Subcutaneous abdominal adipose tissue (tissue), 5 donors: ENCODE measurements at regions not wholly inside any gene's neighbourhood (a gene's known extent, or its start where the extent isn't known, plus 50 kb on each side); places are given as distances from the start of the nearest gene placed in this dataset.

Experiments
- H3K27ac ChIP-seq: one replicate; pipeline ENCODE4 v1.7.0; 2013; ENCODE audit warnings: low read depth, mild to moderate bottlenecking, inconsistent platforms, low read length, moderate library complexity
- H3K27me3 ChIP-seq, 5 donors: one replicate each; pipeline ENCODE4 v1.7.0; 2013; ENCODE audit warnings: low read length in 5 of 5, inconsistent platforms in 1 of 5; ENCODE audit not compliant: control insufficient read depth in 5 of 5, insufficient read depth in 4 of 5
- H3K36me3 ChIP-seq, 5 donors: one replicate each; pipeline ENCODE4 v1.7.0; 2013; ENCODE audit warnings: low read length in 5 of 5; ENCODE audit not compliant: control insufficient read depth in 5 of 5, insufficient read depth in 5 of 5
- H3K4me1 ChIP-seq, 5 donors: one replicate each; pipeline ENCODE4 v1.7.0; 2013; ENCODE audit warnings: low read length in 5 of 5, mild to moderate bottlenecking in 3 of 5, moderate library complexity in 1 of 5; ENCODE audit not compliant: control insufficient read depth in 5 of 5, insufficient read depth in 5 of 5
- H3K4me3 ChIP-seq, 5 donors: one replicate each; pipeline ENCODE4 v1.7.0; 2013; ENCODE audit warnings: low read length in 5 of 5, low read depth in 1 of 5
- H3K9ac ChIP-seq, 5 donors: one replicate each; pipeline ENCODE4 v1.7.0; 2013; ENCODE audit warnings: low read length in 5 of 5, mild to moderate bottlenecking in 4 of 5, moderate library complexity in 3 of 5
- H3K9me3 ChIP-seq, 5 donors: one replicate each; pipeline ENCODE4 v1.7.0; 2013; ENCODE audit warnings: low read length in 5 of 5; ENCODE audit not compliant: control insufficient read depth in 5 of 5
- donor health status: healthy.
- donor health status: healthy.
- donor health status: healthy.
- donor health status: healthy.
- donor health status: healthy.

DNA sequence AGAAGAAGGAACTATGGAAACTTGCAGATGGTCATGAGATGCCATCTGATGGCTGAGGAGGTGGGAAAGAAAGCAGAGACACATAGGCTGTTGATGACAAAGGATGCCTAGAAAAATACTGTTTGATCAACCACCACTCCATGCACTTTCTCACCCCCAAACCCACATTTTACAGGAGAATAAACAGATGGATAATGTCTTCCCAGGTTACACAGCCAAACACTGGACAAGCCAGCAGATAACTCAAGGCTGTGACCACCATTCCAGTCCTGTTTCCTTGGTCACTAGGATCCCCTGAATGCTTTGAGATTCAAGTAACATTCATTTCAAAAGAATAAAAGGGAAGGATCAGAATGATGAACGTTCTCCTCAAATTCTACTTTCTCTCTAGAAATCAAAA lies 733.0 kb upstream of the SOX11 start:
- no peaks in the 10 kb centered on the region for H3K36me3 ChIP-seq

DNA sequence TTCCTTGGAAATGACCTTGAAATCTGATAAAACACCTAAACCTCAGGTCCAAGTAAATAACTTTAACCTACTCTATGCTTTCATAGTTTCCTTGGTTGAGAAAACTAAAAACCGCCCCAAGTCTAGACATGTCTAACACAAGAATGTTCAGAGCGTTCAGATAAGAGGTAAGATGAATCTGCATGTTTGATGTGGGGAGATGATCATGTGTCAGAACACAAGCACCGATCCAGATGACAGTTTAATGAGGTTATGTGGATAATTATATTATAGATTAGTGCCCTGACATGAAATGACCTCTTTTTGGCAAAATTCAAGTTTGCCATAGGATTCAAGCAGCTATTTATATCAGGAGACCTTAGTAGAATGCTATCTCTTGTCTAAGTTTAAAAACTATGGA lies 729.8 kb upstream of the SOX11 start:
- Histone ChIP-seq H3K4me3 (no peak overlapping the region), H3K27ac (no peak overlapping the region), H3K27me3 (peaks cover 0 to 3% (median 0%) of the 10 kb centered on the region in 5 donors), H3K9ac (no peak overlapping the region), H3K36me3 (no peaks in the 10 kb centered on the region), H3K4me1 (no peaks in the 10 kb centered on the region), H3K9me3 (no peaks in the 10 kb centered on the region)

More for the DNA sequence above, 733.0 kb upstream of the SOX11 start:
- Histone ChIP-seq H3K9ac (no peak overlapping the region), H3K4me3 (no peak overlapping the region), H3K27ac (no peak overlapping the region), H3K4me1 (no peaks in the 10 kb centered on the region), H3K27me3 (peaks cover 0 to 6% (median 0%) of the 10 kb centered on the region in 5 donors), H3K9me3 (no peaks in the 10 kb centered on the region)

DNA sequence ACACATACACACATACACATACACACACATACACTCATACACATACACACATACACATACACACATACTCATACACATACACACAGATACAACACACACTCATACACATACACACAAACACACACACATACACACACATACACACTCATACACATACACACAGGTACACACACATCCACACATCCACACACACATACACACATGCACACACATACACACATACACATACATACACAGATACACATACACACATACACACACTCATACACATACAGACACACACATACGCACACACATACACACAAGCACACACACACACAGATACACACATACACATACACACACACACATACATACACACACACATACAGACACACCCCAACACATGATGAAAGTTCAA lies 729.1 kb upstream of the SOX11 start:
- H3K9ac ChIP-seq = no peak overlapping the region
- H3K4me3 ChIP-seq = no peak overlapping the region
- peaks cover 0 to 3% (median 0%) of the 10 kb centered on the region in 5 donors for H3K27me3 ChIP-seq
- H3K36me3 ChIP-seq = no peaks in the 10 kb centered on the region
- no peaks in the 10 kb centered on the region for H3K9me3 ChIP-seq
- H3K27ac ChIP-seq = no peak overlapping the region
- H3K4me1 ChIP-seq = no peaks in the 10 kb centered on the region

DNA sequence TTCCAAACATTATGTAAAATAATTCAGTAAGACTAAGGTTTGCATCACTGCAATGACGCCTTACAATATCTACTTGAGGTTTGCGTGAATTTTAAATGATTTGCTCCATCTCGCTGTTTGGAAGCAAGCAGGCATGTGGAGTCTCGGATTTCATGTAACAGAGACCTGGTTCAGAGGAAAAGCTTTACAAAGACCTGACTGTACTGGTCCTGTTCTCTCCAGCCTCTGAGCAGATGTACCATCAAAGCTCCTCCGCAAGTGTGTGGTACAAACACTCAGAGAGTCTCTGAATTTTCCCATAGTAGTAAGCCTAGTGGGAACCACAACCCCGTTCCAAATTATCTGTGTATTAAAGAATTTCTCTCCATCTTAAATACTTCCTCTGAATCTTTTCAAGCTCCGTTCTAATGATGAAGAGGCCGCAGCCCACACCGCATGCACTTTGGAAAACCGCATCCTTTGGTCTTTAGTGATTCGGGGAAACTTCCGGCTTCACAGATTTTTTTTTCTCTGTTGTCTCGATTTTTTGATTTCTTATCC lies 728.1 kb upstream of the SOX11 start:
- Histone ChIP-seq H3K9me3 (no peaks in the 10 kb centered on the region), H3K4me1 (no peaks in the 10 kb centered on the region), H3K4me3 (no peak overlapping the region), H3K27me3 (peaks cover 0 to 3% (median 0%) of the 10 kb centered on the region in 5 donors), H3K27ac (no peak overlapping the region), H3K36me3 (no peaks in the 10 kb centered on the region), H3K9ac (no peak overlapping the region)

DNA sequence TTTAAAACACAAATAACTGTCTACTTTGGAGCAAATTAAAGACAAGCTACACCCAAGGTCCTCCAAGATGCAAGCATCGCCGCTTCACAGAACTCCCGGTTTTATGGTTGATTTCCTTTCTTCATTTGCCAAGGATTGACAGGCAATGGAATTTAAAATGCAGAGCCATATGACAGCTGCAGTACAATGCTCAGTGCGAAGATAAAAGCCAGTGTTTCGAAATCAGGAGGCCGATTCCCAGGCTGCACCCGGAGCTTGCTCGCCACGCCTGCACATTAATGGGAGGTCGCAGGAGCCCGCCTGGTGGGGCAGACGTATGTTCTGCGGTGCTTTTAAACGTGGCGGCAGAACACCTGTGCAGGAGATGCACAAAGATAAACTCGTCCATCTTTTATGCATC lies 727.6 kb upstream of the SOX11 start:
- H3K36me3 ChIP-seq = no peaks in the 10 kb centered on the region
- no peaks in the 10 kb centered on the region for H3K9me3 ChIP-seq
- peaks cover 0 to 3% (median 0%) of the 10 kb centered on the region in 5 donors for H3K27me3 ChIP-seq
- no peaks in the 10 kb centered on the region for H3K4me1 ChIP-seq
- no peak overlapping the region for H3K9ac ChIP-seq
- no peak overlapping the region for H3K27ac ChIP-seq
- no peak overlapping the region for H3K4me3 ChIP-seq

DNA sequence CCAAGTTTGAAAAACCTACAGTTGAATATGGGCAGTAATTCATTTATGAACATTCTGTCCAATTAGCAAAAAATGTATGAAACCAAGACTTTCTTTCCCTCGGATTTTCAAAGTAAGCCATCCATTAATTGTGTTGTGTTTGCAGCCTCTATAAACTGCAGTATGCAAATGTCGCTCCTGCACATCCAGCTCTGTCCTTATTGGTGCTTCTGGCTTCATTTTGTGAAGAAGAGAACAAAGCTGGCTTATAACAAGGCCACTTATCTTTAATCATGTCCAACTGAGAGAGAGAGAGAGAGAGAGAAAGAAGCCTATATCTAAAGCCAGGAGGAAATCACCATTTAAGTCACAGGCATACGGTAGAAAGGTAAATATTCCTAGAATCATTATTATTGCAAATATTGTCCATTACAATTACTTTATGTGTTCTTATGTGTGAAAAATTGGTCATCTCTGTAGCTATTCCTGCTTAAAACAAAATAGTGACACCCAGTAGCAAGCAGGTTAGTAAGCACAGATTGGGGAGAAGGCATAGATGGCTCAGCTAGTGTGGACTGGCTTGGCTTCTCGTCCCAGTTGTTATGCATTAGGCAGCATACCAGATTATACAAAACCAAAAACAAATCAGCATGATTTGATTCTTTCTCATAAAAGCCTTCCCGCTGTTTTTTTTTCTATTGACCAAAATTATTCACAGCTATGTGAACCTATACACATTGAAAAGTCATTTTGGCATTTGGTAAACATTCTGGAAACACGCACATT lies 726.4 kb upstream of the SOX11 start:
- no peak overlapping the region for H3K4me3 ChIP-seq
- H3K36me3 ChIP-seq = no peaks in the 10 kb centered on the region
- peaks cover 0 to 3% (median 0%) of the 10 kb centered on the region in 5 donors for H3K27me3 ChIP-seq
- no peak overlapping the region for H3K27ac ChIP-seq
- no peaks in the 10 kb centered on the region for H3K4me1 ChIP-seq
- H3K9ac ChIP-seq = no peak overlapping the region
- H3K9me3 ChIP-seq = no peaks in the 10 kb centered on the region

DNA sequence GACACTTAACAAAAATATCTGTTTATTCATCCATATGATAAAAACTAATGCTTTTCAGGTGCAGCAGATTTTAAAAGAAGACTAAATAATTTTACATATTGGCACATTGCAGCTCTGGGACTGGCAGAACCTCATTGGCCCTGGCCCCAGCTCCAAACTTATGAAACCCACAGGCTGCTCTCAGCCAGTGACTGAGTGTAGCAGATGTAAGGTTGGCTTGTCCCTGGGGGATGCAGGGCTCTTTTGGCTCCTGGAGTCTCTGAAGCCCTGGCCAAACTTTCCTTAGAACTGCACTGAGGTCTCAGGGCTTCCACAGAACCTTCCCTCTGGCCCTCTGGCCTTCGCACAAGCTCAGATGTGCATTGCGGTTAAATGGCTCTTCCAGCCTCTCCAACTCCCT lies 725.0 kb upstream of the SOX11 start:
- Histone ChIP-seq H3K27me3 (peaks cover 0 to 3% (median 0%) of the 10 kb centered on the region in 5 donors), H3K4me3 (no peak overlapping the region), H3K36me3 (no peaks in the 10 kb centered on the region)

DNA sequence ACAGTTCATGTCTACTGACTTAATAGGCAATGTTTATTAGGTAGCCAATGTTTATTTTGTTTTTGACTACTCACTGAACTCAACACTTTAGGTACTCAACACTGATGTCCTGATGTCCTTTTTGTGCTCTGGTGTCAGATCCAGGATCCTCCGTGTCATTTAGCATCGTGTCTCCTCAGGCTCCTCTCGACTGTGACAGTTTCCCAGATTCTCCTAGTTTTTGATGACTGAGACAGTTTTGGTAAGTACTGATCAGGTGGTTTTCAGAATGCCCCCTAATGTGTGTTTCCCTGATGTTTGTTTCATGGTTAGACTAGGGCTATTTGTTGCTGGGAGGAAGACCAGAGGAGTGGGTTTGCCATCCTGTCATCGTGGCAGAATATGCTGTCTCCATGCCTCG lies 719.7 kb upstream of the SOX11 start:
- Histone ChIP-seq H3K36me3 (no peaks in the 10 kb centered on the region), H3K27me3 (peaks cover 0 to 11% (median 0%) of the 10 kb centered on the region in 5 donors), H3K27ac (no peak overlapping the region), H3K9ac (no peak overlapping the region), H3K4me1 (no peaks in the 10 kb centered on the region), H3K9me3 (peaks cover 0 to 4% (median 0%) of the 10 kb centered on the region in 5 donors), H3K4me3 (no peak overlapping the region)

More for the DNA sequence above, 725.0 kb upstream of the SOX11 start:
- Histone ChIP-seq H3K9me3 (no peaks in the 10 kb centered on the region), H3K4me1 (no peaks in the 10 kb centered on the region), H3K27ac (no peak overlapping the region), H3K9ac (no peak overlapping the region)

DNA sequence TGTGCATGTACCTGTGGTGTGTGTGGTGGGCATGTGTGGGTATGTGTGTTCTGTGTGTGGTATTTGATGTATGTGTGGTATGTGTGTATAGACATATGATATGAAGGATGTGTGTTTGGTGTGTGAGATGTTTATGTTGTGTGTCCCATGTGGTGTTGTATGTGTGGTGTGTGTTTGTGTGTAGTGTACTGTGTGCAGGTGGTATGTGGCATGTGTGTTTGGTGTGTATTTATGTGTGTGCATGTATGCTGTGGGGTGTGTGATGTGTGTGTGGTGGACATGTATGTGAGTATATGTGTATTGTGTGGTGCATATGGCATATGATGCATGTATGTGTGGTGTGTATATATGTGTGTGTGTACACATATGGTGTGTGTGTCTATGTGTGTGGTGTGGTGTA lies 718.8 kb upstream of the SOX11 start:
- Histone ChIP-seq H3K4me3 (no peak overlapping the region), H3K36me3 (no peaks in the 10 kb centered on the region)

DNA sequence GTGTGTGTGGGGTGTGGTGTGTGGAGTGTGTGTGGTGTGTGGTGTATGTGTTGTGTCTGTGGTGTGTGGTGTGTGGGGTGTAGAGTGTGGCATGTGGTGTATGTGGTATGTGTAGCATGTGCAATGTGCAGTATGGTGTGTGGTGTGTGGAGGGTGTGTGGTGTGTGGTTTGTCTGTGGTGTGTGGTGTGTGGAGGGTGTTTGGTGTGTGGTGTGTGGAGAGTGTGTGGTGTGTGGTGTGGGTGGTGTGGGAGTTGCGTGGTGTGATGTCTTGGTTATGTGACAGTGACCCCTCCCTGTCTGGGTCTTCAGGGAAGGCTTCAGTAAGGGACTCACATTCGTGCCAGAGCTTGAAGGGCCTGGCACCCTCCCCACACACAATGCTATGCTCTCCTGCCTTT lies 718.2 kb upstream of the SOX11 start:
- Histone ChIP-seq H3K4me1 (no peaks in the 10 kb centered on the region), H3K27ac (no peak overlapping the region), H3K9ac (no peak overlapping the region), H3K36me3 (no peaks in the 10 kb centered on the region), H3K27me3 (peaks cover 0 to 11% (median 0%) of the 10 kb centered on the region in 5 donors), H3K9me3 (peaks cover 0 to 4% (median 0%) of the 10 kb centered on the region in 5 donors), H3K4me3 (no peak overlapping the region)

More for the DNA sequence above, 718.8 kb upstream of the SOX11 start:
- Histone ChIP-seq H3K27ac (no peak overlapping the region), H3K4me1 (no peaks in the 10 kb centered on the region), H3K9me3 (peaks cover 0 to 4% (median 0%) of the 10 kb centered on the region in 5 donors), H3K27me3 (peaks cover 0 to 11% (median 0%) of the 10 kb centered on the region in 5 donors), H3K9ac (no peak overlapping the region)
